ENCODE measurements at regions not wholly inside any gene's neighbourhood (a gene's known extent, or its start where the extent isn't known, plus 50 kb on each side); places are given as distances from the start of the nearest gene placed in this dataset.

GRCh38 chr10:78524941-78525340, 491.3 kb downstream of the RPS24 start:
- TF ChIP-seq POLR2AphosphoS5 (IDR thresholded peaks at IDR 0.05; ENCODE audit: low read depth, low read length) (no peak), RFX5 (IDR thresholded peaks at IDR 0.05; ENCODE audit: low read length) (no peak), RCOR1 (IDR thresholded peaks at IDR 0.05; ENCODE audit: low read length) (no peak), YY1 (IDR thresholded peaks at IDR 0.05; ENCODE audit: low read depth) (no peak), NFIC (IDR thresholded peaks at IDR 0.05; ENCODE audit: borderline replicate concordance) (no peak), RXRA (IDR thresholded peaks at IDR 0.05; ENCODE audit: borderline replicate concordance, low read depth) (no peak), SMC3 (IDR thresholded peaks at IDR 0.05; ENCODE audit: low read depth, low read length) (no peak), MAX (IDR thresholded peaks at IDR 0.05; ENCODE audit: low read depth) (no peak), FOXJ3 (CRISPR knock-in tag; IDR thresholded peaks at IDR 0.05) (no peak), EP300 (IDR thresholded peaks at IDR 0.05; ENCODE audit: borderline replicate concordance in 1 of 2, low read depth in 1 of 2, low read length in 1 of 2) (no peak), GATA2 (CRISPR knock-in tag; IDR thresholded peaks at IDR 0.05) (no peak), JUND (IDR thresholded peaks at IDR 0.05) (no peak)
- TF ChIP-seq, protein P1, sequence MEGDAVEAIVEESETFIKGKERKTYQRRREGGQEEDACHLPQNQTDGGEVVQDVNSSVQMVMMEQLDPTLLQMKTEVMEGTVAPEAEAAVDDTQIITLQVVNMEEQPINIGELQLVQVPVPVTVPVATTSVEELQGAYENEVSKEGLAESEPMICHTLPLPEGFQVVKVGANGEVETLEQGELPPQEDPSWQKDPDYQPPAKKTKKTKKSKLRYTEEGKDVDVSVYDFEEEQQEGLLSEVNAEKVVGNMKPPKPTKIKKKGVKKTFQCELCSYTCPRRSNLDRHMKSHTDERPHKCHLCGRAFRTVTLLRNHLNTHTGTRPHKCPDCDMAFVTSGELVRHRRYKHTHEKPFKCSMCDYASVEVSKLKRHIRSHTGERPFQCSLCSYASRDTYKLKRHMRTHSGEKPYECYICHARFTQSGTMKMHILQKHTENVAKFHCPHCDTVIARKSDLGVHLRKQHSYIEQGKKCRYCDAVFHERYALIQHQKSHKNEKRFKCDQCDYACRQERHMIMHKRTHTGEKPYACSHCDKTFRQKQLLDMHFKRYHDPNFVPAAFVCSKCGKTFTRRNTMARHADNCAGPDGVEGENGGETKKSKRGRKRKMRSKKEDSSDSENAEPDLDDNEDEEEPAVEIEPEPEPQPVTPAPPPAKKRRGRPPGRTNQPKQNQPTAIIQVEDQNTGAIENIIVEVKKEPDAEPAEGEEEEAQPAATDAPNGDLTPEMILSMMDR (IDR thresholded peaks at IDR 0.05) = no peak
